ENCODE measurements at regions not wholly inside any gene's neighbourhood (a gene's known extent, or its start where the extent isn't known, plus 50 kb on each side); places are given as distances from the start of the nearest gene placed in this dataset.

GRCh38 chr11:101775033-101775432 lies 139.8 kb upstream of the CEP126 start:
- no peaks in the 10 kb centered on the region for H3K36me3 ChIP-seq (ENCODE audit: control insufficient read depth, insufficient read depth, low read length)
- BruUV-seq (replicated peaks): no TSS peak
- H3K9me3 ChIP-seq (replicated peaks; ENCODE audit: control insufficient read depth, insufficient read depth, low read depth, low read length): 0 out of 2 replicates have a peak, but pooled peaks cover 2% of the 10 kb centered on the region
- no peak overlapping the region for H2AFZ ChIP-seq (ENCODE audit: low read depth, low read length)
- CTCF ChIA-PET (ENCODE audit: low intra/inter-chr PET ratio): no interaction called here
- H3K9ac ChIP-seq (ENCODE audit: insufficient read depth in 1 of 2, low read depth in 2 of 2, low read length in 2 of 2): no peak overlapping the region
- intact Hi-C loops (cut with micrococcal nuclease): no loop called here
- FAIRE-seq (no peak), DNase-seq (ENCODE audit: extremely low read depth in 1 of 4, low spot score in 3 of 4) (no peak), ATAC-seq (no peak)
- H3K4me2 ChIP-seq (ENCODE audit: insufficient read depth, low read length): no peak overlapping the region
- H3K79me2 ChIP-seq (ENCODE audit: control insufficient read depth, insufficient read depth, low read length): no peaks in the 10 kb centered on the region
- H4K20me1 ChIP-seq (replicated peaks; ENCODE audit: control insufficient read depth, insufficient read depth, low read length): no peaks in the 10 kb centered on the region
- no peaks in the 10 kb centered on the region for H3K4me1 ChIP-seq (replicated peaks in 1 of 2; ENCODE audit: control insufficient read depth in 2 of 2, insufficient read depth in 2 of 2, low read length in 2 of 2)
- TF ChIP-seq CGGBP1 (CRISPR knock-in tag; IDR thresholded peaks at IDR 0.05) (no peak), ZBTB1 (CRISPR knock-in tag; IDR thresholded peaks at IDR 0.05; ENCODE audit: borderline replicate concordance, low read depth) (no peak), NR2F6 (CRISPR knock-in tag; IDR thresholded peaks at IDR 0.05) (no peak), FOS (IDR thresholded peaks at IDR 0.05; ENCODE audit: extremely low read depth, insufficient read length) (no peak), MTA1 (IDR thresholded peaks at IDR 0.05; ENCODE audit: borderline replicate concordance) (no peak), ZNF75A (CRISPR knock-in tag; IDR thresholded peaks at IDR 0.05) (no peak), REST (IDR thresholded peaks at IDR 0.05; ENCODE audit: borderline replicate concordance) (no peak), REST (CRISPR knock-in tag; IDR thresholded peaks at IDR 0.05; ENCODE audit: low read depth) (no peak)
- WGBS (ENCODE audit: insufficient coverage, low coverage, missing lambda C conversion rate): 0% methylated on average over 6 of the region's 6 CpGs
- POLR2A ChIA-PET: no interaction called here
- no peak overlapping the region for H3K27ac ChIP-seq (ENCODE audit: extremely low read depth, low read depth, low read length)
- no peak overlapping the region for H3K4me3 ChIP-seq
- in situ Hi-C loops (cut with MboI): no loop called here
- H3K9me1 ChIP-seq (ENCODE audit: control insufficient read depth, insufficient read depth, low read length): no peaks in the 10 kb centered on the region
- H3K27me3 ChIP-seq (ENCODE audit: control insufficient read depth in 2 of 2, insufficient read depth in 2 of 2, low read length in 2 of 2): no peaks in the 10 kb centered on the region

Measured in K562 (cell line).